A549 (cell line): ENCODE measurements at regions not wholly inside any gene's neighbourhood (a gene's known extent, or its start where the extent isn't known, plus 50 kb on each side); places are given as distances from the start of the nearest gene placed in this dataset.

Experiments
- ATAC-seq, 2 experiments: fragments of 200-7000 bp in 1 of 2; fragments of >200 bp in 1 of 2; cut with Nextera tagmentation in 1 of 2; cut with Tn5 transposase in 1 of 2; 3 replicates each; pipeline versions ENCODE4 v1.8.0 to v1.9.1; 2018 to 2020; ENCODE audit warnings: mild to moderate bottlenecking in 1 of 2, moderate library complexity in 1 of 2
- CTCF ChIA-PET: fragments of 300-600 bp; sonication (Branson Sonifier 250); formaldehyde crosslinking; extraction: SDS; loops from one replicate; lab custom pipeline; 2021; ENCODE audit warnings: antibody characterized with exemption, inconsistent platforms; lab: Yijun Ruan, JAX
- POLR2A ChIA-PET: fragments of 350-600 bp; formaldehyde crosslinking; extraction: SDS; loops from one replicate; lab custom pipeline; 2021; ENCODE audit warnings: antibody characterized with exemption, inconsistent platforms; lab: Yijun Ruan, JAX
- DNase-seq, 2 experiments: peaks; one replicate each; pipeline versions ENCODE4 v3.0.0 to v3.0.0-alpha.2; 2011 to 2016; ENCODE audit warnings: low read depth in 1 of 2, low spot score in 1 of 2
- FAIRE-seq: peaks from 2 replicates; lab custom pipeline; 2011; peaks lifted over from hg19 to GRCh38; lab: Jason Lieb, UNC
- H3K27ac ChIP-seq, 2 experiments: fragments of >200 bp; sonication (Bioruptor Twin); formaldehyde crosslinking; 3 replicates each; pipeline ENCODE4 v1.5.1; 2016 to 2017
- H3K4me1 ChIP-seq: fragments of >200 bp; sonication (Bioruptor Twin); formaldehyde crosslinking; 3 replicates; pipeline ENCODE4 v1.6.1; 2016
- H3K4me2 ChIP-seq: fragments of >200 bp; sonication (Bioruptor Twin); formaldehyde crosslinking; 3 replicates; pipeline ENCODE4 v1.6.1; 2016
- H3K4me3 ChIP-seq: fragments of >200 bp; sonication (Bioruptor Twin); formaldehyde crosslinking; 3 replicates; pipeline ENCODE4 v1.5.1; 2016
- H3K9me3 ChIP-seq: fragments of >200 bp; sonication (Bioruptor Twin); formaldehyde crosslinking; 3 replicates; pipeline ENCODE4 v1.6.1; 2016
- ATOH8 ChIP-seq: fragments of 250-450 bp; sonication (Bioruptor Pico); IDR thresholded peaks from 2 replicates; pipeline ENCODE4 v1.5.0; 2020; ENCODE audit warnings: low read depth, mild to moderate bottlenecking, moderate library complexity
- BHLHE40 ChIP-seq: IDR thresholded peaks from 2 replicates; pipeline ENCODE4 v1.6.1; 2012; ENCODE audit warnings: low read depth, low read length, inconsistent platforms
- CBX2 ChIP-seq: fragments of 200-600 bp; sonication (generic); IDR thresholded peaks from 2 replicates; pipeline ENCODE4 v1.6.1; 2016; ENCODE audit warnings: low read depth, mild to moderate bottlenecking, borderline replicate concordance
- CBX8 ChIP-seq: fragments of 200-600 bp; sonication (generic); IDR thresholded peaks from 2 replicates; pipeline ENCODE4 v1.6.1; 2016
- CHD2 ChIP-seq: fragments of 150-350 bp; IDR thresholded peaks from 2 replicates; pipeline ENCODE4 v1.6.1; 2014; ENCODE audit warnings: low read length; ENCODE audit not compliant: partially characterized antibody
- EHMT2 ChIP-seq: fragments of 200-600 bp; sonication (generic); IDR thresholded peaks from 2 replicates; pipeline ENCODE4 v1.6.1; 2016; ENCODE audit warnings: antibody characterized with exemption, low read depth, mild to moderate bottlenecking, moderate library complexity
- ESRRA ChIP-seq: fragments of 150-350 bp; IDR thresholded peaks from 2 replicates; pipeline ENCODE4 v1.6.1; 2014; ENCODE audit warnings: mild to moderate bottlenecking, low read length, borderline replicate concordance
- FOSB ChIP-seq: fragments of 250-450 bp; sonication (Bioruptor Pico); IDR thresholded peaks from 2 replicates; pipeline ENCODE4 v1.5.0; 2020; ENCODE audit warnings: mild to moderate bottlenecking, moderate library complexity
- FOXS1 ChIP-seq: fragments of 250-450 bp; sonication (Bioruptor Pico); IDR thresholded peaks from 2 replicates; pipeline ENCODE4 v1.5.0; 2020; ENCODE audit warnings: mild to moderate bottlenecking, moderate library complexity
- GATA3 ChIP-seq: IDR thresholded peaks from 2 replicates; pipeline ENCODE4 v1.6.1; 2012; ENCODE audit warnings: borderline replicate concordance
- HDAC2 ChIP-seq: fragments of 200-600 bp; sonication (generic); IDR thresholded peaks from 2 replicates; pipeline ENCODE4 v1.6.1; 2016
- HES2 ChIP-seq: fragments of >200 bp; sonication (Bioruptor Twin); formaldehyde crosslinking; IDR thresholded peaks from 2 replicates; pipeline ENCODE4 v1.6.1; 2016
- HOXA7 ChIP-seq: fragments of 250-450 bp; sonication (Bioruptor Pico); IDR thresholded peaks from 2 replicates; pipeline ENCODE4 v1.5.0; 2020; ENCODE audit warnings: mild to moderate bottlenecking, moderate library complexity
- KDM1A ChIP-seq: fragments of 200-600 bp; sonication (generic); IDR thresholded peaks from 2 replicates; pipeline ENCODE4 v1.6.1; 2016; ENCODE audit warnings: low read depth, mild to moderate bottlenecking
- MYC ChIP-seq: IDR thresholded peaks from 2 replicates; pipeline ENCODE4 v1.6.1; 2012; ENCODE audit warnings: mild to moderate bottlenecking, inconsistent platforms, low read length, improper control_type of control experiment, borderline replicate concordance
- NPAS2 ChIP-seq: fragments of 250-450 bp; sonication (Bioruptor Pico); IDR thresholded peaks from 2 replicates; pipeline ENCODE4 v1.8.0; 2022; ENCODE audit warnings: mild to moderate bottlenecking, moderate library complexity, borderline replicate concordance
- PBX3 ChIP-seq: IDR thresholded peaks from 2 replicates; pipeline ENCODE4 v1.6.1; 2012
- POLR2AphosphoS2 ChIP-seq: conservative IDR thresholded peaks from 2 replicates; pipeline ENCODE4 v1.6.1; 2012; ENCODE audit warnings: low read length, improper control_type of control experiment, inconsistent platforms
- RAD21 ChIP-seq, 2 experiments: fragments of >200 bp in 1 of 2; sonication (Bioruptor Twin) in 1 of 2; formaldehyde crosslinking in 1 of 2; IDR thresholded peaks in 1 of 2; conservative IDR thresholded peaks in 1 of 2; 2 replicates in 1 of 2; 3 replicates in 1 of 2; pipeline ENCODE4 v1.6.1; 2012 to 2018; ENCODE audit warnings: inconsistent platforms in 1 of 2
- RARB ChIP-seq: fragments of 250-450 bp; sonication (Bioruptor Pico); IDR thresholded peaks from 2 replicates; pipeline ENCODE4 v1.8.0; 2021; ENCODE audit warnings: mild to moderate bottlenecking, moderate library complexity
- RCOR1 ChIP-seq: fragments of 150-350 bp; IDR thresholded peaks from 2 replicates; pipeline ENCODE4 v1.6.1; 2014; ENCODE audit warnings: antibody characterized with exemption, low read length, low read depth
- RNF2 ChIP-seq: fragments of 200-600 bp; sonication (generic); IDR thresholded peaks from 2 replicates; pipeline ENCODE4 v1.6.1; 2016; ENCODE audit warnings: low read depth, mild to moderate bottlenecking, antibody characterized with exemption, moderate library complexity, borderline replicate concordance
- SREBF2 ChIP-seq: fragments of 450-650 bp; IDR thresholded peaks from 2 replicates; pipeline ENCODE4 v1.6.1; 2014; ENCODE audit warnings: mild to moderate bottlenecking, moderate library complexity
- ZC3H11A ChIP-seq: fragments of 450-650 bp; IDR thresholded peaks from 2 replicates; pipeline ENCODE4 v1.6.1; 2014; ENCODE audit warnings: antibody characterized with exemption, mild to moderate bottlenecking
- WGBS: methylation state at CpG from one replicate; pipeline ENCODE4 v1.1.6; 2017; ENCODE audit errors: missing lambda C conversion rate; 5-methylcytosine and 5-hydroxymethylcytosine counted together
- TF ChIP-seq, protein P1 (sequence below): fragments of >200 bp; sonication (Bioruptor Twin); formaldehyde crosslinking; IDR thresholded peaks from 3 replicates; pipeline ENCODE4 v1.5.1; 2016

GRCh38 chr2:189952536-189953109, 109.9 kb downstream of the MSTN start:
- TF ChIP-seq HES2: no peak
- no peak for TF ChIP-seq HOXA7
- TF ChIP-seq POLR2AphosphoS2: no peak
- no peak for TF ChIP-seq CBX2
- no peak for TF ChIP-seq MYC
- TF ChIP-seq RARB (CRISPR knock-in tag): no peak
- TF ChIP-seq BHLHE40: no peak
- TF ChIP-seq EHMT2: no peak
- no peak for TF ChIP-seq ESRRA
- no peak for TF ChIP-seq ATOH8 (CRISPR knock-in tag)
- no peak for TF ChIP-seq RCOR1
- TF ChIP-seq KDM1A: no peak
- H3K4me2 ChIP-seq: no peak overlapping the region
- POLR2A ChIA-PET: no interaction called here

GRCh38 chr2:189951791-189952535, 110.6 kb downstream of the MSTN start:
- Histone ChIP-seq H3K4me1 (peaks cover 12% of the 10 kb centered on the region), H3K9me3 (no peaks in the 10 kb centered on the region), H3K4me3 (no peak overlapping the region), H3K27ac (peak overlapping the region; percentile 13 to 51; a peak in 3 of 6 replicates), H3K4me2 (peak overlapping the region; percentile 53)
- no peak for TF ChIP-seq RNF2
- TF ChIP-seq HDAC2: no peak
- TF ChIP-seq SREBF2: no peak
- TF ChIP-seq ZC3H11A: no peak
- TF ChIP-seq GATA3: no peak
- TF ChIP-seq RARB (CRISPR knock-in tag): no peak
- no peak for TF ChIP-seq RAD21 (conservative IDR thresholded peaks at IDR 0.05 in 1 of 2, IDR thresholded peaks at IDR 0.05 in 1 of 2)
- no peak for TF ChIP-seq NPAS2
- no peak for TF ChIP-seq FOSB (CRISPR knock-in tag)
- TF ChIP-seq, protein P1, sequence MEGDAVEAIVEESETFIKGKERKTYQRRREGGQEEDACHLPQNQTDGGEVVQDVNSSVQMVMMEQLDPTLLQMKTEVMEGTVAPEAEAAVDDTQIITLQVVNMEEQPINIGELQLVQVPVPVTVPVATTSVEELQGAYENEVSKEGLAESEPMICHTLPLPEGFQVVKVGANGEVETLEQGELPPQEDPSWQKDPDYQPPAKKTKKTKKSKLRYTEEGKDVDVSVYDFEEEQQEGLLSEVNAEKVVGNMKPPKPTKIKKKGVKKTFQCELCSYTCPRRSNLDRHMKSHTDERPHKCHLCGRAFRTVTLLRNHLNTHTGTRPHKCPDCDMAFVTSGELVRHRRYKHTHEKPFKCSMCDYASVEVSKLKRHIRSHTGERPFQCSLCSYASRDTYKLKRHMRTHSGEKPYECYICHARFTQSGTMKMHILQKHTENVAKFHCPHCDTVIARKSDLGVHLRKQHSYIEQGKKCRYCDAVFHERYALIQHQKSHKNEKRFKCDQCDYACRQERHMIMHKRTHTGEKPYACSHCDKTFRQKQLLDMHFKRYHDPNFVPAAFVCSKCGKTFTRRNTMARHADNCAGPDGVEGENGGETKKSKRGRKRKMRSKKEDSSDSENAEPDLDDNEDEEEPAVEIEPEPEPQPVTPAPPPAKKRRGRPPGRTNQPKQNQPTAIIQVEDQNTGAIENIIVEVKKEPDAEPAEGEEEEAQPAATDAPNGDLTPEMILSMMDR: no peak
- TF ChIP-seq FOXS1 (CRISPR knock-in tag): no peak
- no peak for TF ChIP-seq CHD2
- no peak for TF ChIP-seq CBX8
- no peak for TF ChIP-seq PBX3
- ChIA-PET CTCF (interaction anchor here (0.6 to 1.1 kb wide), 2 partner anchors 15 to 263 kb away, joined by 3 read pairs; no protein-coding TSS in a partner anchor), POLR2A (no interaction called here)
- FAIRE-seq (no peak), DNase-seq (peak in 1 of 2 experiments; percentile 15), ATAC-seq (peak in 1 of 2 experiments; percentile 77; a peak in 3 of 6 replicates)
- 49% methylated on average over 2 of the region's 2 CpGs for WGBS

More at GRCh38 chr2:189952536-189953109, 109.9 kb downstream of the MSTN start:
- no peak for DNase-seq
- no peak for FAIRE-seq
- 72% methylated on average over 3 of the region's 3 CpGs for WGBS
- no peak overlapping the region for H3K4me3 ChIP-seq
- ATAC-seq: no peak
- H3K9me3 ChIP-seq: no peaks in the 10 kb centered on the region
- peak overlapping the region in 1 of 2 experiments; percentile 51; a peak in 1 of 6 replicates for H3K27ac ChIP-seq
- peaks cover 12% of the 10 kb centered on the region for H3K4me1 ChIP-seq
- CTCF ChIA-PET: interaction anchor here (0.7 kb wide), 1 partner anchor 234 kb away, joined by 3 read pairs; no protein-coding TSS in a partner anchor
